GM12878 (cell line): ENCODE measurements at regions not wholly inside any gene's neighbourhood (a gene's known extent, or its start where the extent isn't known, plus 50 kb on each side); places are given as distances from the start of the nearest gene placed in this dataset.

ENCODE experiments used
- ATAC-seq: fragments of 200-7000 bp; cut with Tn5 transposase; 3 replicates; pipeline ENCODE4 v1.9.1; 2020; ENCODE audit warnings: mild to moderate bottlenecking, moderate library complexity
- BruUV-seq: library from RNA; stranded (reverse); fragments of 400-500 nt; replicated peaks from 2 replicates; lab custom pipeline; 2021; lab: Mats Ljungman, UMichigan
- CTCF ChIA-PET: fragments of 300-600 bp; sonication (Branson Sonifier 250); formaldehyde crosslinking; extraction: SDS; loops from one replicate; lab custom pipeline; 2021; ENCODE audit warnings: inconsistent platforms; lab: Yijun Ruan, JAX
- POLR2A ChIA-PET: fragments of 350-600 bp; formaldehyde crosslinking; extraction: SDS; loops from one replicate; lab custom pipeline; 2021; ENCODE audit warnings: inconsistent platforms; lab: Charles Lee
- RAD21 ChIA-PET: fragments of 300-600 bp; sonication (Branson Sonifier 250); formaldehyde crosslinking; loops from one replicate; lab custom pipeline; 2023; ENCODE audit warnings: antibody characterized with exemption; ENCODE audit not compliant: unreplicated experiment; lab: Charles Lee
- SMC1A ChIA-PET: fragments of 300-600 bp; sonication (Branson Sonifier 250); formaldehyde crosslinking; loops from one replicate; lab custom pipeline; 2023; ENCODE audit not compliant: unreplicated experiment, uncharacterized antibody; lab: Charles Lee
- DNase-seq: peaks from one replicate; pipeline ENCODE4 v3.0.0-alpha.2; 2011; ENCODE audit warnings: low read depth, low spot score
- FAIRE-seq: peaks from 3 replicates; lab custom pipeline; 2011; peaks lifted over from hg19 to GRCh38; lab: Jason Lieb, UNC
- H2AFZ ChIP-seq: 2 replicates; pipeline ENCODE4 v1.6.0; 2011; ENCODE audit warnings: low read depth, low read length, control low read depth; ENCODE audit not compliant: control insufficient read depth
- H3K27ac ChIP-seq: 2 replicates; pipeline ENCODE4 v1.5.1; 2011; ENCODE audit warnings: control low read depth; ENCODE audit not compliant: control insufficient read depth, insufficient read depth
- H3K27me3 ChIP-seq, 2 experiments: replicated peaks in 1 of 2; 2 replicates each; pipeline versions ENCODE4 v1.6.0 to v1.6.1; 2011; ENCODE audit warnings: low read length in 1 of 2; ENCODE audit not compliant: control insufficient read depth in 2 of 2, insufficient read depth in 2 of 2
- H3K36me3 ChIP-seq, 2 experiments: 2 replicates each; pipeline ENCODE4 v1.5.1; 2011; ENCODE audit warnings: low read length in 1 of 2; ENCODE audit not compliant: control insufficient read depth in 2 of 2, insufficient read depth in 2 of 2
- H3K4me1 ChIP-seq: 2 replicates; pipeline ENCODE4 v1.6.1; 2011; ENCODE audit warnings: mild to moderate bottlenecking, low read length, moderate library complexity, mixed read lengths; ENCODE audit not compliant: control insufficient read depth, insufficient read depth
- H3K4me2 ChIP-seq: 2 replicates; pipeline ENCODE4 v1.6.0; 2011; ENCODE audit warnings: control low read depth; ENCODE audit not compliant: control insufficient read depth, insufficient read depth
- H3K4me3 ChIP-seq: fragments of 200-600 bp; sonication (generic); 2 replicates; pipeline ENCODE4 v1.5.1; 2016
- H3K79me2 ChIP-seq: 2 replicates; pipeline ENCODE4 v1.6.0; 2011; ENCODE audit warnings: low read length; ENCODE audit not compliant: control insufficient read depth, insufficient read depth
- H3K9ac ChIP-seq: 2 replicates; pipeline ENCODE4 v1.8.0; 2011; ENCODE audit warnings: low read length, control low read depth, mixed read lengths; ENCODE audit not compliant: control insufficient read depth, insufficient read depth
- H3K9me3 ChIP-seq: replicated peaks from 3 replicates; pipeline ENCODE4 v1.5.1; 2011; ENCODE audit warnings: mild to moderate bottlenecking, low read length; ENCODE audit not compliant: control insufficient read depth, insufficient read depth
- H4K20me1 ChIP-seq: 2 replicates; pipeline ENCODE4 v1.6.0; 2011; ENCODE audit not compliant: control insufficient read depth, insufficient read depth
- ATF7 ChIP-seq: fragments of 450-650 bp; IDR thresholded peaks from 2 replicates; pipeline ENCODE4 v1.6.1; 2016; ENCODE audit warnings: low read depth, mild to moderate bottlenecking
- CHD2 ChIP-seq: IDR thresholded peaks from 2 replicates; pipeline ENCODE4 v1.6.1; 2011; ENCODE audit warnings: low read depth, low read length, improper control_type of control experiment, borderline replicate concordance
- CHD4 ChIP-seq: fragments of 200-600 bp; sonication (generic); IDR thresholded peaks from 2 replicates; pipeline ENCODE4 v1.6.1; 2016; ENCODE audit warnings: mild to moderate bottlenecking
- ELK1 ChIP-seq: IDR thresholded peaks from 2 replicates; pipeline ENCODE4 v1.6.1; 2012; ENCODE audit warnings: low read depth, low read length, improper control_type of control experiment
- GABPA ChIP-seq: IDR thresholded peaks from 2 replicates; pipeline ENCODE4 v1.6.1; 2014; ENCODE audit warnings: antibody characterized with exemption, low read depth, mild to moderate bottlenecking, inconsistent platforms
- HDAC2 ChIP-seq: fragments of 200-600 bp; sonication (generic); IDR thresholded peaks from 2 replicates; pipeline ENCODE4 v1.6.1; 2017
- HDGF ChIP-seq: fragments of 450-650 bp; IDR thresholded peaks from 2 replicates; pipeline ENCODE4 v1.6.1; 2016; ENCODE audit warnings: antibody characterized with exemption
- IKZF1 ChIP-seq: fragments of 450-650 bp; conservative IDR thresholded peaks from 2 replicates; pipeline ENCODE4 v1.6.1; 2017; ENCODE audit warnings: antibody characterized with exemption, mild to moderate bottlenecking
- IRF4 ChIP-seq: IDR thresholded peaks from 2 replicates; pipeline ENCODE4 v1.6.1; 2011; ENCODE audit warnings: low read depth, low read length
- MLLT1 ChIP-seq: fragments of 450-650 bp; IDR thresholded peaks from 2 replicates; pipeline ENCODE4 v1.6.1; 2016; ENCODE audit warnings: mild to moderate bottlenecking
- MYC ChIP-seq: IDR thresholded peaks from 2 replicates; pipeline ENCODE4 v1.6.1; 2011; ENCODE audit warnings: mild to moderate bottlenecking, low read length, moderate library complexity, inconsistent platforms; ENCODE audit not compliant: insufficient read depth, insufficient replicate concordance, insufficient read length, severe bottlenecking
- PBX3 ChIP-seq: IDR thresholded peaks from 2 replicates; pipeline ENCODE4 v1.6.1; 2011; ENCODE audit warnings: mild to moderate bottlenecking, low read depth, low read length, moderate library complexity; ENCODE audit not compliant: insufficient replicate concordance
- POLR2AphosphoS5 ChIP-seq: IDR thresholded peaks from 2 replicates; pipeline ENCODE4 v1.6.1; 2011; ENCODE audit warnings: mild to moderate bottlenecking, low read length, inconsistent platforms
- SPI1 ChIP-seq: IDR thresholded peaks from 2 replicates; pipeline ENCODE4 v1.6.1; 2011; ENCODE audit warnings: low read depth, mild to moderate bottlenecking, low read length, moderate library complexity, borderline replicate concordance; ENCODE audit not compliant: insufficient read depth
- SREBF1 ChIP-seq: IDR thresholded peaks from 2 replicates; pipeline ENCODE4 v1.6.1; 2012; ENCODE audit warnings: mild to moderate bottlenecking, low read length
- SUZ12 ChIP-seq: fragments of 200-600 bp; sonication (generic); IDR thresholded peaks from one replicate; pipeline ENCODE4 v1.6.1; 2018; ENCODE audit warnings: antibody characterized with exemption, mild to moderate bottlenecking; ENCODE audit not compliant: unreplicated experiment
- TAF1 ChIP-seq: IDR thresholded peaks from 2 replicates; pipeline ENCODE4 v1.6.1; 2011; ENCODE audit warnings: mild to moderate bottlenecking, low read depth, low read length, borderline replicate concordance
- YY1 ChIP-seq: IDR thresholded peaks from 2 replicates; pipeline ENCODE4 v1.6.1; 2011; ENCODE audit warnings: low read depth, mild to moderate bottlenecking, low read length
- ZBED1 ChIP-seq: IDR thresholded peaks from 2 replicates; pipeline ENCODE4 v1.6.1; 2016; ENCODE audit warnings: borderline replicate concordance
- ZNF384 ChIP-seq: IDR thresholded peaks from 2 replicates; pipeline ENCODE4 v1.6.1; 2012; ENCODE audit warnings: low read depth, mild to moderate bottlenecking, low read length, improper control_type of control experiment, borderline replicate concordance
- WGBS: methylation state at CpG from one replicate; pipeline ENCODE4 v1.1.6; 2016; ENCODE audit warnings: low lambda C conversion rate; ENCODE audit not compliant: insufficient replicate concordance, insufficient coverage; ENCODE audit errors: missing lambda C conversion rate; 5-methylcytosine and 5-hydroxymethylcytosine counted together
- in situ Hi-C: fragments of 300-500 bp; cut with MboI; formaldehyde crosslinking; loops from 9 replicates; pipeline ENCODE4 v1.14.3; 2018; ENCODE audit warnings: mixed read lengths
- intact Hi-C: fragments of 100-400 bp; cut with micrococcal nuclease; formaldehyde crosslinking; loops from one replicate; pipeline ENCODE4 v1.14.2; 2022; ENCODE audit not compliant: unreplicated experiment

- H4K20me1 ChIP-seq: no peaks in the 10 kb centered on the region
- RAD21 ChIA-PET: no interaction called here
- in situ Hi-C loops: no loop called here
- intact Hi-C loops: no loop called here
- POLR2A ChIA-PET: no interaction called here
- no peak for FAIRE-seq
- H3K4me3 ChIP-seq: no peak overlapping the region
- TF ChIP-seq ELK1 (no peak), TAF1 (no peak), SREBF1 (no peak), MYC (no peak), MLLT1 (no peak), SUZ12 (no peak), IKZF1 (no peak), HDAC2 (no peak), SPI1 (no peak), ZNF384 (no peak), CHD4 (no peak), YY1 (no peak), HDGF (no peak), IRF4 (no peak), ZBED1 (no peak), GABPA (no peak), CHD2 (no peak), POLR2AphosphoS5 (no peak), ATF7 (no peak), PBX3 (no peak)
- CTCF ChIA-PET: interaction anchor here (0.6 kb wide), 1 partner anchor 13 kb away, joined by 4 read pairs; no protein-coding TSS in a partner anchor
- H3K36me3 ChIP-seq: no peaks in the 10 kb centered on the region
- H3K4me2 ChIP-seq: no peak overlapping the region
- SMC1A ChIA-PET: no interaction called here
- BruUV-seq: no TSS peak
- no peaks in the 10 kb centered on the region for H3K79me2 ChIP-seq
- H3K4me1 ChIP-seq: no peaks in the 10 kb centered on the region
- no peak overlapping the region for H2AFZ ChIP-seq
- no peak overlapping the region for H3K27ac ChIP-seq
- ATAC-seq: no peak
- DNase-seq: no peak
- no peaks in the 10 kb centered on the region for H3K9me3 ChIP-seq
- 51% methylated on average over 5 of the region's 5 CpGs for WGBS
- no peaks in the 10 kb centered on the region; a peak in 1 of 4 replicates for H3K27me3 ChIP-seq
- no peak overlapping the region for H3K9ac ChIP-seq
These were observed 285.1 kb downstream of the SS18 start for GRCh38 chr18:25805323-25805722.
